ENCODE measurements at regions not wholly inside any gene's neighbourhood (a gene's known extent, or its start where the extent isn't known, plus 50 kb on each side); places are given as distances from the start of the nearest gene placed in this dataset.

DNA sequence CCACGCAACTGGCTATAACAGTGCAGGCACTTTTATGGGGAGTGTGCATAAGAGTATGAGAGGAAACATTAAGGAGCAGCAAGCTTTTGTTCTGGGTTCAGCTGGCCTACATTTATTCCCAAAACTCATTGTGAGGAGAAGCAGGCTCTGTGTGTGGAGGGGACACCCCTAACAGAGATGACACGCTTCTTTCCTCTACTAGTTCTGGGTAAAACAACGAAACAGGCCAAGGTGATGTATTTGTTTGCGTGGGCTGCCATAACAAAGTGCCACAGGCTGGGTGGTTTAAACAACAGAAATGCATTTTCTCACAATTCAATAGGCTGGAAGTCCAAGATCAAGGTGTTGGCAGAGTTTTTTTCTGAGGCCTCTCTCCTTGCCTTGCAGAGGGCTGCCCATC lies 488.6 kb downstream of the MID1IP1 start:
- no peak for ATAC-seq

DNA sequence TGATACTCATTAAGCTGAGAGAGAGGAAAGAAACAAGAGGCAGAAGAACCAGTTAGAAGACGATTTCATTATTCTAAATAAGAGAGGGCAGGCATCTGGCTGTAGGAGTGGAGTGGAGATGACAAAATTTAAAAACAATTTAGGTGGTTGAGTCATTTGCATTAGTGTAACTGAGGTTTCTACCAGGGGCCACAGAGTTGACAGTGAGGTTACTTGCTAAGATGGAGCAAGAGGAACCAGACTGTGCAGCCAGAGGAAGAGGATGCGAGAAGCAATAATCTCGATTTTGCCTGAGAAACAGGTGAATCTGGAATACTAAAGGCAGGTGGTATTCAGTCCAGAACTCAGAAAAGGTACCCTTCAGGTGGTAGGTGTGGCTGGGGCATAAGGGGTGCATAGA lies 491.9 kb downstream of the MID1IP1 start:
- no peak overlapping the region for H2AFZ ChIP-seq (ENCODE audit: low read depth, low read length)
- no peaks in the 10 kb centered on the region for H3K9me3 ChIP-seq (replicated peaks; ENCODE audit: control insufficient read depth, insufficient read depth, low read depth, low read length)
- ChIA-PET CTCF (ENCODE audit: low intra/inter-chr PET ratio) (no interaction called here), POLR2A (no interaction called here)
- H3K4me2 ChIP-seq (ENCODE audit: insufficient read depth, low read length): no peak overlapping the region
- FAIRE-seq: no peak
- BruUV-seq (replicated peaks): no TSS peak
- in situ Hi-C loops (cut with MboI): no loop called here
- H3K9ac ChIP-seq (ENCODE audit: insufficient read depth in 1 of 2, low read depth in 2 of 2, low read length in 2 of 2): no peak overlapping the region
- no peak overlapping the region for H3K4me3 ChIP-seq
- H3K79me2 ChIP-seq (ENCODE audit: control insufficient read depth, insufficient read depth, low read length): no peaks in the 10 kb centered on the region
- intact Hi-C loops (cut with micrococcal nuclease): no loop called here
- H3K27me3 ChIP-seq (ENCODE audit: control insufficient read depth in 2 of 2, insufficient read depth in 2 of 2, low read length in 2 of 2): no peaks in the 10 kb centered on the region
- WGBS (ENCODE audit: insufficient coverage, low coverage, missing lambda C conversion rate): 0% methylated on average over 2 of the region's 3 CpGs
- H3K9me1 ChIP-seq (ENCODE audit: control insufficient read depth, insufficient read depth, low read length): no peaks in the 10 kb centered on the region
- no peak for ATAC-seq
- no peak overlapping the region for H3K27ac ChIP-seq (ENCODE audit: extremely low read depth, low read depth, low read length)
- H4K20me1 ChIP-seq (replicated peaks; ENCODE audit: control insufficient read depth, insufficient read depth, low read length): no peaks in the 10 kb centered on the region
- no peak for DNase-seq (ENCODE audit: extremely low read depth in 1 of 4, low spot score in 3 of 4)
- no peaks in the 10 kb centered on the region for H3K4me1 ChIP-seq (replicated peaks in 1 of 2; ENCODE audit: control insufficient read depth in 2 of 2, insufficient read depth in 2 of 2, low read length in 2 of 2)
- no peaks in the 10 kb centered on the region for H3K36me3 ChIP-seq (ENCODE audit: control insufficient read depth, insufficient read depth, low read length)
- TF ChIP-seq RCOR1 (IDR thresholded peaks at IDR 0.05; ENCODE audit: borderline replicate concordance in 1 of 2, low read depth in 2 of 2, low read length in 2 of 2) (no peak), PML (IDR thresholded peaks at IDR 0.05; ENCODE audit: low read length) (no peak), MXI1 (IDR thresholded peaks at IDR 0.05; ENCODE audit: low read depth, low read length) (no peak), ZNF551 (CRISPR knock-in tag; IDR thresholded peaks at IDR 0.05) (no peak), SMARCE1 (IDR thresholded peaks at IDR 0.05) (no peak), RHOXF2B (CRISPR knock-in tag; conservative IDR thresholded peaks at IDR 0.05) (no peak), TCFL5 (CRISPR knock-in tag; conservative IDR thresholded peaks at IDR 0.05) (no peak), NFYB (IDR thresholded peaks at IDR 0.05; ENCODE audit: extremely low read depth, insufficient read length) (no peak)
- TF ChIP-seq, protein P1, sequence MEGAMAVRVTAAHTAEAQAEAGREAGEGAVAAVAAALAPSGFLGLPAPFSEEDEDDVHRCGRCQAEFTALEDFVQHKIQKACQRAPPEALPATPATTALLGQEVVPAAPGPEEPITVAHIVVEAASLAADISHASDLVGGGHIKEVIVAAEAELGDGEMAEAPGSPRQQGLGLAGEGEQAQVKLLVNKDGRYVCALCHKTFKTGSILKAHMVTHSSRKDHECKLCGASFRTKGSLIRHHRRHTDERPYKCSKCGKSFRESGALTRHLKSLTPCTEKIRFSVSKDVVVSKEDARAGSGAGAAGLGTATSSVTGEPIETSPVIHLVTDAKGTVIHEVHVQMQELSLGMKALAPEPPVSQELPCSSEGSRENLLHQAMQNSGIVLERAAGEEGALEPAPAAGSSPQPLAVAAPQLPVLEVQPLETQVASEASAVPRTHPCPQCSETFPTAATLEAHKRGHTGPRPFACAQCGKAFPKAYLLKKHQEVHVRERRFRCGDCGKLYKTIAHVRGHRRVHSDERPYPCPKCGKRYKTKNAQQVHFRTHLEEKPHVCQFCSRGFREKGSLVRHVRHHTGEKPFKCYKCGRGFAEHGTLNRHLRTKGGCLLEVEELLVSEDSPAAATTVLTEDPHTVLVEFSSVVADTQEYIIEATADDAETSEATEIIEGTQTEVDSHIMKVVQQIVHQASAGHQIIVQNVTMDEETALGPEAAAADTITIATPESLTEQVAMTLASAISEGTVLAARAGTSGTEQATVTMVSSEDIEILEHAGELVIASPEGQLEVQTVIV (CRISPR knock-in tag; IDR thresholded peaks at IDR 0.05; ENCODE audit: borderline replicate concordance): no peak
- TF ChIP-seq, protein P2, sequence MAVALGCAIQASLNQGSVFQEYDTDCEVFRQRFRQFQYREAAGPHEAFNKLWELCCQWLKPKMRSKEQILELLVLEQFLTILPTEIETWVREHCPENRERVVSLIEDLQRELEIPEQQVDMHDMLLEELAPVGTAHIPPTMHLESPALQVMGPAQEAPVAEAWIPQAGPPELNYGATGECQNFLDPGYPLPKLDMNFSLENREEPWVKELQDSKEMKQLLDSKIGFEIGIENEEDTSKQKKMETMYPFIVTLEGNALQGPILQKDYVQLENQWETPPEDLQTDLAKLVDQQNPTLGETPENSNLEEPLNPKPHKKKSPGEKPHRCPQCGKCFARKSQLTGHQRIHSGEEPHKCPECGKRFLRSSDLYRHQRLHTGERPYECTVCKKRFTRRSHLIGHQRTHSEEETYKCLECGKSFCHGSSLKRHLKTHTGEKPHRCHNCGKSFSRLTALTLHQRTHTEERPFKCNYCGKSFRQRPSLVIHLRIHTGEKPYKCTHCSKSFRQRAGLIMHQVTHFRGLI (CRISPR knock-in tag; IDR thresholded peaks at IDR 0.05): no peak

More for the DNA sequence above, 488.6 kb downstream of the MID1IP1 start:
- H3K27me3 ChIP-seq (ENCODE audit: control insufficient read depth in 2 of 2, insufficient read depth in 2 of 2, low read length in 2 of 2): no peaks in the 10 kb centered on the region
- DNase-seq (ENCODE audit: extremely low read depth in 1 of 4, low spot score in 3 of 4) (no peak), FAIRE-seq (no peak)
- POLR2A ChIA-PET: no interaction called here
- BruUV-seq (replicated peaks): no TSS peak
- intact Hi-C loops (cut with micrococcal nuclease) (no loop called here), in situ Hi-C loops (cut with MboI) (no loop called here)
- no peaks in the 10 kb centered on the region for H3K9me1 ChIP-seq (ENCODE audit: control insufficient read depth, insufficient read depth, low read length)
- no peak overlapping the region for H3K9ac ChIP-seq (ENCODE audit: insufficient read depth in 1 of 2, low read depth in 2 of 2, low read length in 2 of 2)
- H3K27ac ChIP-seq (ENCODE audit: extremely low read depth, low read depth, low read length): no peak overlapping the region
- WGBS (ENCODE audit: insufficient coverage, low coverage, missing lambda C conversion rate): 0% methylated on average over 4 of the region's 4 CpGs
- no peaks in the 10 kb centered on the region for H3K4me1 ChIP-seq (replicated peaks in 1 of 2; ENCODE audit: control insufficient read depth in 2 of 2, insufficient read depth in 2 of 2, low read length in 2 of 2)
- H2AFZ ChIP-seq (ENCODE audit: low read depth, low read length): no peak overlapping the region
- TF ChIP-seq PHB2 (IDR thresholded peaks at IDR 0.05; ENCODE audit: low read depth) (no peak), NUFIP1 (IDR thresholded peaks at IDR 0.05; ENCODE audit: partially characterized antibody) (no peak), PYGO2 (tag; IDR thresholded peaks at IDR 0.05) (no peak)
- CTCF ChIA-PET (ENCODE audit: low intra/inter-chr PET ratio): no interaction called here
- H3K36me3 ChIP-seq (ENCODE audit: control insufficient read depth, insufficient read depth, low read length): no peaks in the 10 kb centered on the region
- H3K4me2 ChIP-seq (ENCODE audit: insufficient read depth, low read length): no peak overlapping the region
- no peaks in the 10 kb centered on the region for H3K79me2 ChIP-seq (ENCODE audit: control insufficient read depth, insufficient read depth, low read length)
- H3K4me3 ChIP-seq: no peak overlapping the region
- no peaks in the 10 kb centered on the region for H3K9me3 ChIP-seq (replicated peaks; ENCODE audit: control insufficient read depth, insufficient read depth, low read depth, low read length)
- H4K20me1 ChIP-seq (replicated peaks; ENCODE audit: control insufficient read depth, insufficient read depth, low read length): no peaks in the 10 kb centered on the region
